ENCODE measurements at regions not wholly inside any gene's neighbourhood (a gene's known extent, or its start where the extent isn't known, plus 50 kb on each side); places are given as distances from the start of the nearest gene placed in this dataset.

- H3K9me3 ChIP-seq (ENCODE audit: insufficient read depth, low read length), result peaks cover 7% of the 10 kb centered on the region; the same call in 1 of the 2 replicates
- H3K36me3 ChIP-seq (ENCODE audit: insufficient read depth, insufficient read length, low read length), result no peaks in the 10 kb centered on the region
- TF ChIP-seq YY1 (IDR thresholded peaks at IDR 0.05; ENCODE audit: insufficient read depth, insufficient read length) (no peak), SUZ12 (IDR thresholded peaks at IDR 0.05; ENCODE audit: extremely low read depth, insufficient read depth, insufficient read length) (no peak), ZNF274 (IDR thresholded peaks at IDR 0.05; ENCODE audit: low read depth, low read length) (no peak)
- H3K4me1 ChIP-seq (ENCODE audit: insufficient read depth, insufficient read length), result no peaks in the 10 kb centered on the region
- no peak for DNase-seq (ENCODE audit: low read depth, low spot score)
- no peak overlapping the region for H3K9ac ChIP-seq (ENCODE audit: insufficient read length, low read depth)
- H3K4me3 ChIP-seq (ENCODE audit: insufficient read length, low read depth), result no peak overlapping the region
- no peaks in the 10 kb centered on the region for H3K27me3 ChIP-seq (ENCODE audit: insufficient read depth, insufficient read length)
Observed at GRCh38 chr12:39205969-39206368, 237.0 kb downstream of the KIF21A start.

- H3K4me1 ChIP-seq (ENCODE audit: insufficient read depth, insufficient read length), result no peaks in the 10 kb centered on the region
- TF ChIP-seq YY1 (IDR thresholded peaks at IDR 0.05; ENCODE audit: insufficient read depth, insufficient read length), result no peak
- no peak for TF ChIP-seq ZNF274 (IDR thresholded peaks at IDR 0.05; ENCODE audit: low read depth, low read length)
- no peak for TF ChIP-seq SUZ12 (IDR thresholded peaks at IDR 0.05; ENCODE audit: extremely low read depth, insufficient read depth, insufficient read length)
- DNase-seq (ENCODE audit: low read depth, low spot score), result no peak
- no peak overlapping the region for H3K9ac ChIP-seq (ENCODE audit: insufficient read length, low read depth)
- H3K4me3 ChIP-seq (ENCODE audit: insufficient read length, low read depth), result no peak overlapping the region
- no peaks in the 10 kb centered on the region for H3K9me3 ChIP-seq (ENCODE audit: insufficient read depth, low read length)
- no peaks in the 10 kb centered on the region for H3K27me3 ChIP-seq (ENCODE audit: insufficient read depth, insufficient read length)
- H3K36me3 ChIP-seq (ENCODE audit: insufficient read depth, insufficient read length, low read length), result no peaks in the 10 kb centered on the region
Observed at GRCh38 chr12:39199351-39199750, 243.6 kb downstream of the KIF21A start.

- Histone ChIP-seq H3K27me3 (ENCODE audit: insufficient read depth, insufficient read length) (no peaks in the 10 kb centered on the region), H3K4me1 (ENCODE audit: insufficient read depth, insufficient read length) (no peaks in the 10 kb centered on the region), H3K4me3 (ENCODE audit: insufficient read length, low read depth) (no peak overlapping the region), H3K36me3 (ENCODE audit: insufficient read depth, insufficient read length, low read length) (no peaks in the 10 kb centered on the region), H3K9ac (ENCODE audit: insufficient read length, low read depth) (no peak overlapping the region), H3K9me3 (ENCODE audit: insufficient read depth, low read length) (no peaks in the 10 kb centered on the region)
- TF ChIP-seq ZNF274 (IDR thresholded peaks at IDR 0.05; ENCODE audit: low read depth, low read length) (no peak), SUZ12 (IDR thresholded peaks at IDR 0.05; ENCODE audit: extremely low read depth, insufficient read depth, insufficient read length) (no peak), YY1 (IDR thresholded peaks at IDR 0.05; ENCODE audit: insufficient read depth, insufficient read length) (no peak)
- DNase-seq (ENCODE audit: low read depth, low spot score), result no peak
Observed at GRCh38 chr12:39188689-39189088, 254.2 kb downstream of the KIF21A start.

GRCh38 chr12:39186744-39187143, 256.2 kb downstream of the KIF21A start:
- no peak overlapping the region for H3K9ac ChIP-seq (ENCODE audit: insufficient read length, low read depth)
- no peak overlapping the region for H3K4me3 ChIP-seq (ENCODE audit: insufficient read length, low read depth)
- no peak for DNase-seq (ENCODE audit: low read depth, low spot score)
- no peaks in the 10 kb centered on the region for H3K4me1 ChIP-seq (ENCODE audit: insufficient read depth, insufficient read length)
- H3K9me3 ChIP-seq (ENCODE audit: insufficient read depth, low read length), result no peaks in the 10 kb centered on the region
- TF ChIP-seq YY1 (IDR thresholded peaks at IDR 0.05; ENCODE audit: insufficient read depth, insufficient read length) (no peak), ZNF274 (IDR thresholded peaks at IDR 0.05; ENCODE audit: low read depth, low read length) (no peak), SUZ12 (IDR thresholded peaks at IDR 0.05; ENCODE audit: extremely low read depth, insufficient read depth, insufficient read length) (no peak)
- no peaks in the 10 kb centered on the region for H3K36me3 ChIP-seq (ENCODE audit: insufficient read depth, insufficient read length, low read length)
- no peaks in the 10 kb centered on the region for H3K27me3 ChIP-seq (ENCODE audit: insufficient read depth, insufficient read length)

GRCh38 chr12:39178837-39179236, 264.1 kb downstream of the KIF21A start:
- no peak overlapping the region for H3K4me3 ChIP-seq (ENCODE audit: insufficient read length, low read depth)
- TF ChIP-seq YY1 (IDR thresholded peaks at IDR 0.05; ENCODE audit: insufficient read depth, insufficient read length) (no peak), ZNF274 (IDR thresholded peaks at IDR 0.05; ENCODE audit: low read depth, low read length) (no peak), SUZ12 (IDR thresholded peaks at IDR 0.05; ENCODE audit: extremely low read depth, insufficient read depth, insufficient read length) (no peak)
- no peaks in the 10 kb centered on the region for H3K36me3 ChIP-seq (ENCODE audit: insufficient read depth, insufficient read length, low read length)
- H3K27me3 ChIP-seq (ENCODE audit: insufficient read depth, insufficient read length), result no peaks in the 10 kb centered on the region
- no peak overlapping the region for H3K9ac ChIP-seq (ENCODE audit: insufficient read length, low read depth)
- DNase-seq (ENCODE audit: low read depth, low spot score), result no peak
- no peaks in the 10 kb centered on the region for H3K9me3 ChIP-seq (ENCODE audit: insufficient read depth, low read length)
- H3K4me1 ChIP-seq (ENCODE audit: insufficient read depth, insufficient read length), result no peaks in the 10 kb centered on the region

GRCh38 chr12:39176356-39176755, 266.6 kb downstream of the KIF21A start:
- no peaks in the 10 kb centered on the region for H3K27me3 ChIP-seq (ENCODE audit: insufficient read depth, insufficient read length)
- no peak for DNase-seq (ENCODE audit: low read depth, low spot score)

GRCh38 chr12:39173726-39174125, 268.3 kb upstream of the CPNE8 start:
- Histone ChIP-seq H3K36me3 (ENCODE audit: insufficient read depth, insufficient read length, low read length) (no peaks in the 10 kb centered on the region), H3K9me3 (ENCODE audit: insufficient read depth, low read length) (no peaks in the 10 kb centered on the region), H3K9ac (ENCODE audit: insufficient read length, low read depth) (no peak overlapping the region), H3K4me1 (ENCODE audit: insufficient read depth, insufficient read length) (no peaks in the 10 kb centered on the region), H3K27me3 (ENCODE audit: insufficient read depth, insufficient read length) (no peaks in the 10 kb centered on the region), H3K4me3 (ENCODE audit: insufficient read length, low read depth) (no peak overlapping the region)
- no peak for DNase-seq (ENCODE audit: low read depth, low spot score)
- no peak for TF ChIP-seq SUZ12 (IDR thresholded peaks at IDR 0.05; ENCODE audit: extremely low read depth, insufficient read depth, insufficient read length)
- no peak for TF ChIP-seq YY1 (IDR thresholded peaks at IDR 0.05; ENCODE audit: insufficient read depth, insufficient read length)
- TF ChIP-seq ZNF274 (IDR thresholded peaks at IDR 0.05; ENCODE audit: low read depth, low read length), result no peak

More at GRCh38 chr12:39176356-39176755, 266.6 kb downstream of the KIF21A start:
- H3K4me3 ChIP-seq (ENCODE audit: insufficient read length, low read depth), result no peak overlapping the region
- H3K9me3 ChIP-seq (ENCODE audit: insufficient read depth, low read length), result no peaks in the 10 kb centered on the region
- no peak overlapping the region for H3K9ac ChIP-seq (ENCODE audit: insufficient read length, low read depth)
- H3K4me1 ChIP-seq (ENCODE audit: insufficient read depth, insufficient read length), result no peaks in the 10 kb centered on the region
- TF ChIP-seq ZNF274 (IDR thresholded peaks at IDR 0.05; ENCODE audit: low read depth, low read length) (no peak), YY1 (IDR thresholded peaks at IDR 0.05; ENCODE audit: insufficient read depth, insufficient read length) (no peak), SUZ12 (IDR thresholded peaks at IDR 0.05; ENCODE audit: extremely low read depth, insufficient read depth, insufficient read length) (no peak)
- no peaks in the 10 kb centered on the region for H3K36me3 ChIP-seq (ENCODE audit: insufficient read depth, insufficient read length, low read length)
